HG03354 (cell line): ENCODE measurements at regions not wholly inside any gene's neighbourhood (a gene's known extent, or its start where the extent isn't known, plus 50 kb on each side); places are given as distances from the start of the nearest gene placed in this dataset.
"Not testable (repeated sequence)": the region's sequence is repeated elsewhere in the genome, so short reads cannot be mapped to it uniquely, and the experiment has no call there.

ENCODE experiments used
- ATAC-seq: cut with Tn5 transposase; IDR thresholded peaks from one replicate; pipeline ENCODE4 v1.9.1; 2021; ENCODE audit warnings: mild to moderate bottlenecking; ENCODE audit not compliant: unreplicated experiment, poor library complexity, severe bottlenecking

DNA sequence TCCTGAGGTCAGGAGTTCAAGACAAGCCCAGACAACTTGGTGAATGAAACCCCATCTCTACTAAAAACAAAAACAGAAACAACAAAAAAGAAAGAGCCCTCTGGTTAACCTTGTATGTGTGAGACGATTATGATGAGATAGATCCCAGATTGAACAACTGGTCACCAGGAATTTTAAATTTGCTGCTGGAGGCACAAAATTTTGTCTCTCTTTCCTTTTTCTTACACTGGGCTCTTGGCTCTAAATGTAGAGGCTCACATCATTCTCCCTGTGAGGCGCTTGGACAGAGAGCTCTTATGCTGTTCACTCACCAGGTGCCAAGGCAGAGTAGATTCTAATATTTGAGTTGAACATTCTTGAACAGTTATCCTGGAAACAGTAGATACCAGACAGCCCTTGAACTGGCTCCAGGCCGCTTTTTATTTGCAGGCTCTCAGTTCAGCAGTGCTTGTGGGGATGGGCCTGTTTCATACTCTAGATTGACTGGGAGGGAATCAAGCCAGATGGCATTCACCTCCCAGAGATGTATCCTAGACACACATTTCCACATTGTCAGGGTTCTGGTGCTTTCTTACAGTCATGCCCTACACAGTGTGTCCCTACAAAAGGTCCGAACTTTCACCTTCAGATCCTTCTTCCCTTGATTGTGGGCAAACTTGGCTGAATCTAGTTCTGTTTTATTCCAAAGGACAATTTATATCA is 1159.6 kb downstream of the RPIA start:
- no peak for ATAC-seq

DNA sequence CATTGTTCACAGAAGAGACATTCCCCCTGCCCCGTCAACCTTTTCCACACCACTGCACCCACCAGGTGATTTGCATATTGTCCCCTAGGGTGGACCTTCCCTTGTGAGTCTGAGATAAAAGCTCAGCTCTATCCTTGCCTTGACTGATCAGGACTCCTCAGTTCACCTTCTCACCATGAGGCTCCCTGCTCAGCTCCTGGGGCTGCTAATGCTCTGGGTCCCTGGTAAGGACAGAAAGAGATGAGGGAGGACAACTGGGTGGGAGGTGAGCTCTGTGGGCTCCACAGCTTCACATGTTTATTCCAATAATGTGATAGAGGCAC is 1160.1 kb downstream of the RPIA start:
- no peak for ATAC-seq

DNA sequence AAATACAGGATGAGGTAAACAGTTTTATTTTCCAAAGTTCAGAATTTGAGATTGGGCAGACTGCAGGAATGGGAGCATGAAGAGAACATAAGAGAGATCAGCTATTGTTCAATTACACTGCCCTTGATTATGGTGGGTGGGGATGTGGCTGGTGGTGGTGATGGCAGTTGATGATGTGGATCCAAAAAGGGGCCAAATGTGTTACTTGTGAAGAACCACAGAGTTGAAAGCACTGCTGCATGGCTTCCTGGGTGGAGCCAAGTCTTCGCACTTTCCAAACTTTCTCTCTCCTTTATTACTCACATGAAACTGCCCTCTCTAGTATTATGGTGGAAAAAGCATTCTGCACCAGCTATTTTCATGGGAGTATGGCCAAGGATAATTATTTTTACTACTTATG is 1162.0 kb downstream of the RPIA start:
- ATAC-seq: not testable (repeated sequence)

- not testable (repeated sequence) for ATAC-seq
Observed at GRCh38 chr2:89855752-89856151, 1164.3 kb downstream of the RPIA start.

- not testable (repeated sequence) for ATAC-seq
Observed at GRCh38 chr2:89856305-89856704, 1164.8 kb downstream of the RPIA start.

GRCh38 chr2:89862164-89862563 is 1170.7 kb downstream of the RPIA start:
- ATAC-seq: not testable (repeated sequence)

DNA sequence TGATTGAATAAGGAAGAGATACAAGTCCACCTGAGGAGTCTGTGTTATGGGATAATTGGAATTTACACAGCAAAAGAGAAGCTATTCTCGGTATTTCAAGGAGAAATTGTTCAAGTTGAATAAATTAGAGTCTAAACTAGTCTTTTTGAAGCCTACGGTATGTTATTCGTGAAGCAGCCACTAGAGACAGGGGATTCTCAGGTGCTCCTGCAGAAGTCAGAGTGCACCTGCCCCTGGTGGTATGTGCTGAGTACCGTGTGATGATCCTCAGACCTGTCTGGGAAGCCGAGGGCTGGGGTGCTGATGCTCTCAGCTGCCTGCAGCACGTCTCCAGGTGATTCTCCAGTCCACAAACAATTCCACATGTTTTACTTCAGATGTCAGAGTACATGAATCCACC is 1171.7 kb downstream of the RPIA start:
- ATAC-seq: peak; percentile 79

DNA sequence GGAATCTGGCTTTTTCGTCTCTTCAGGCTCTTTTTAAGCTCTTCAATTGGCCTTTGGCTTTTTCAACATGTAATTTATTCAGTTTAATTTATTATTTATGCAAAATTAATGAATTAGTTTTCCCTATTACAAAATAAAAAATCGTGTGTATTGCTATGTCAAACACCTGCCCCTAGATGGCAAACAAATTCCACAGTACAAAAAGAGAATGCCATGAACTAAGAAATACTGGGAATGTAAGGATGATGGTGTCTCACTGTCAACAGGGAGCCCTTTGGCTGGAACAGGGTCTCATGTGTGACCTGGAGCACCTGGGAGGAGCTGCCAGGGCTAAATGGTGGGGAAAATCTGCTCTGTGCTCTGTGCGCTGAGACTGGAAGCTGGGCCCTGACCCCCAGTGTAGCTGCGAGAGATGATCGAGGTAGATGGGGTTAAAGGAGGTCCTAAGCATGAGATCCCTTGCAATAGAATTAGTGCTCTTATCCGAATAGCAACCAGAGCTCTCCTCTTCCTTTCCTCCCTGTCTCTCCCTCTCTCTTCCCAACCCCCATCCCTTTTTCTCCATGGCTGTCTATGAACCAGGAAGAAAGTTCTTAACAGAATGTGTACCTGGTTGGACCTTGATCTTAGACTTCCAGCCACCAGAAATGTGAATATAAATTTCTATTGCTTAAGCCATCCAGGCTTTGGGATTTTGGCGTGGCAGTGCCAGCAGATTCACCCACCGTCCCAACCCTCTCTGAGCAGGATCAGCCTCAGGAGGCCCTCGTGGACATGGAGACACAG is 1183.5 kb downstream of the RPIA start:
- not testable (repeated sequence) for ATAC-seq

DNA sequence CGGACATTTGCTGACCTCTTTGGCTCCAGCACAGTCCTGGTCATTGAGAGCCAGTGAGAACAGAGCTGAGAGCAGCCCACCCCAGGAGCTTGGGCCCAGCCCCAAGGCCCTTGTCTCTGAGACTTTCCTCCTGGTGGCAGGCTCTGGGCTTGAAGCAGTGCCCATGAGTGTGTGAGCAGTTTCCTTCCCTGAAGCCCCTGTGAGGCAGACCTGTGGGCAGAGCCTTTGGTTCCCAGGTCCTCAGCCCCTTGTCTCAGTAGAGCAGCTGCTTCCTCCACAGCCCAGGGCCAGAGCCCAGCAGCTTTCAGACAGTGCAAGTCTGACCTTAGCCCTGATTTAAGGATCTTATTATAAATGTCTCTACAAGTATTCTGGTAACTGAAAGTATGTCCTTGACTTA is 1185.0 kb downstream of the RPIA start:
- ATAC-seq: not testable (repeated sequence)

DNA sequence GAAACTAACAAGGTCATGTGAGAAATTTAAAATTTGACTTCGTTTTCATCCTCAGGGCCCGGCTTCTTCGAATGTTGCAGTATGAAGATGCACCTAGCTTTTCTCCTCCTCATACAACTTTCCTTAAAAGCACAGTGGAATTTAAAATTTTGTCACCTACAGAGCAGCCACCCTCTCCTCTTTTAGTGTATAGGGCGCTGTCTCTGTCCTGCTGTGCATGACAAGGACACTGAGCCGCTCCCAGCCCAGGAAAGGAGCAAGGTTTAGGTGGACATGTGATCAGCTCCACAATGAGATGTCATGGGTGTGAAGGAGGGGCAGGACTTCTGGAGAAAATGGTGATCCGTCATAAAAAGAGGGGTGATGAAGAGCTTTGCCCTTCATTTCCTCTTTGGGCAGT is 1185.4 kb downstream of the RPIA start:
- ATAC-seq: not testable (repeated sequence)

GRCh38 chr2:89882880-89883279 is 1191.4 kb downstream of the RPIA start:
- ATAC-seq: not testable (repeated sequence)

GRCh38 chr2:89883624-89884023 is 1192.2 kb downstream of the RPIA start:
- ATAC-seq: not testable (repeated sequence)

- ATAC-seq: not testable (repeated sequence)
Observed at GRCh38 chr2:89885071-89885470, 1193.6 kb downstream of the RPIA start.

DNA sequence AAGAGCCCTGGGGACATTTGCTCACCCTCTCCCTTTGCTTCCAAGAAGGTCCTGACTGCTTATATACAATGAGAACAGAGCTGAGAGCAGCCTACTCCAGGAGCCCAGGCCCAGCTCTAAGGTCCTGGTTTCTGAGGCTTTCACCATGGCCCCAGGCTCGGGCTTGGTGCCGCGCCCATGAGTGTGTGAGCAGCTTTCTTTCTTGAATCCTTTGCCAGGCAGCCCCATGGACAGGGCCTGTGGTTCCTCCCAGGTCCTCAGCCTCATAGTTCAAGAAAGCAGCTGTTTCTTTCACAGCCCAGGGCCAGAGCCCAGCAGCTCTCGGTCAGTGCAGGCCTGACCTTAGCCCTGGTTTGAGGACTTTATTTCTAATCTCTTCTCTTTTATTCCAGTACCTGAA is 1197.2 kb downstream of the RPIA start:
- ATAC-seq: not testable (repeated sequence)

DNA sequence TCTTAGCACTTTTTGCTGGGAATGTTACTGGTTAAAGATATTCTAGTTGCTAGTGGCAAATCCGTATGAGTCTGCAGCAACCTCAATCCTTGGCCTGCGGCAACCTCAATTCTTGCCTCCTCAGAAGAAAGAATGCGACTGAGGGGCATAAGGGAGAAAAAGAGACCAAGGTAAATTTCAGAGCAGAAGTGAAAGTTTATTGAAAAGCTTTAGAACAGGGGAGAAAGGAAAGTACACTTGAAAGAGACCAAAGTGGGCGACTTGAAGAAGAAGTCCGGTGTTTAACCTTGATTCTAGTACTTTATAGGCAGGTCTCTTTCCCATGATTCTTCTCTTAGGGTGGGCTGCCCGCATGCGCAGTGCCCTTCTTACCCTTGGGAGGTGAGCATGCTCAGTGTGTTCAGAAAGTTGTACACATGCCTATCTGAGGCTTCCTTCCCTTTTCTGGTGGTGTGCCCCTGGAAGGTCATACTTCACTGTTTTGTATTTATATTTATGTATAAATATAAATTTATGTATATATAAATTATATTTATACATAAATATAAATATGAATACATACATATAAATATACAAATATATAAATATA is 1198.8 kb downstream of the RPIA start:
- ATAC-seq: not testable (repeated sequence)

GRCh38 chr2:89894988-89895387 is 1203.5 kb downstream of the RPIA start:
- not testable (repeated sequence) for ATAC-seq

GRCh38 chr2:89895629-89896028 is 1204.2 kb downstream of the RPIA start:
- ATAC-seq: not testable (repeated sequence)

GRCh38 chr2:89927018-89927417 is 1235.5 kb downstream of the RPIA start:
- ATAC-seq: not testable (repeated sequence)

DNA sequence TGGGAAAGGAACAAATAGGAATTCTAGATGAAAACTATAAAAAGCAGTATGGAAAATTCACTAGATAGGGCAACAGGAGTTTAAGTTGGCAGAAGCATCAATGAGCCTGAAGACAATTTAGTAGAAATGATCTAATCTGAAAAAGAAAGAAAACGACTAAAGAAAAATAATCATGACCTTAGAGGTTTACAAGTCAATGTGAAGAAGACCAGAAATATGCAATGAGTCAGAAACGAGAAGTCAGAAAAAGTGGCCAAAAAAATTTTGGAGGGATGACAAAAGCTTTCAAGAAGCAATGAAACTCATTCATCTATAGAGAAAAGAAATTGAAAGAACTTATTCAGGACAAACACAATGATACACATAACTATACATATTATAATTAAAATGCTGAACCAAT is 1244.0 kb downstream of the RPIA start:
- ATAC-seq: not testable (repeated sequence)

DNA sequence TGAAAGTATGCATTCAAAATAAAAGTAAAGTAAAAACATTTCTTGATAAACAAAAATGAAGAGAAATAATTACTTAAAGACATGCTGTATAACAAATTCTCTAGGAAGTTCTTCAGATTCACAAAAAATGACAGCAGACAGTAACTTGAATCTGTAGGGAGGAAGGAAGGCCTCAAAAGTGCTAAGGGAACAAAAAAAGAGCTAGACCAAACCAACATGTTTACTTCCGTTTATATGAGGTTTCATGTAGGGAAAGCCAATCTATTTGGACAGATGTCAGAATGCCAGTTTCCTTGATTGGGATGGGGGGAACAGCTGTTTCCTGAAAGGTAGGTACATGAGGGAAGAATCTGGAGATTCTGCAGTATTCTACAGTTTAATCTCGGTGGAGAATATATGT is 1244.5 kb downstream of the RPIA start:
- not testable (repeated sequence) for ATAC-seq

GRCh38 chr2:89936559-89936958 is 1245.1 kb downstream of the RPIA start:
- not testable (repeated sequence) for ATAC-seq
